Spleen (tissue), 3 donors: ENCODE measurements at regions not wholly inside any gene's neighbourhood (a gene's known extent, or its start where the extent isn't known, plus 50 kb on each side); places are given as distances from the start of the nearest gene placed in this dataset.

ENCODE experiments used
- POLR2A ChIP-seq, 3 donors: fragments of 450-650 bp; IDR thresholded peaks; one replicate each; pipeline ENCODE4 v1.5.1; 2017; ENCODE audit warnings: antibody characterized with exemption in 3 of 3, mild to moderate bottlenecking in 1 of 3
- POLR2AphosphoS5 ChIP-seq, 3 donors: sonication (generic); formaldehyde crosslinking; IDR thresholded peaks; one replicate each; pipeline ENCODE4 v1.5.1; 2017; ENCODE audit warnings: antibody characterized with exemption in 3 of 3

- TF ChIP-seq POLR2AphosphoS5 (IDR thresholded peaks at IDR 0.05), result no peak
- TF ChIP-seq POLR2A (IDR thresholded peaks at IDR 0.05), result no peak
Measured at GRCh38 chr1:238562341-238562740, 671.6 kb upstream of the ZP4 start.
